G401.6 (cell line): ENCODE measurements at regions not wholly inside any gene's neighbourhood (a gene's known extent, or its start where the extent isn't known, plus 50 kb on each side); places are given as distances from the start of the nearest gene placed in this dataset.

ENCODE experiments used
- FAIRE-seq: peaks from 2 replicates; lab custom pipeline; 2012; peaks lifted over from hg19 to GRCh38; lab: Jason Lieb, UNC

DNA sequence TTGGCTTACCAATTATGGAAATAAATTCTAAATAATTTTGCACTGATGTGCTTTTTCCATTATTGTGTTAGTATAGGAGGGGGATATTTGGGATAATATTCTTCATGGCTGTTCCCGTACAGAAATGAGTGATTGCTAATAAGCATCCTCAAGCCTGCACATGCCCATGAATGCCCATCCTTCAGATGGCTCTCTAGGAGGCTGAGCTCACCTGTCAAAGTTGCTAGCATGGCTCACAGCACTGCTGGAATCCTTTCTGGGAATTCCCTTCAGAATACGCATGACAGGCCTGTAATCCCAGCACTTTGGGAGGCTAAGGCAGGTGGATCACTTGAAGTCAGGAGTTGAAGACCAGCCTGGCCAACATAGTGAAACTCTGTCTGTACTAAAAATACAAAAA lies 124.1 kb downstream of the NXNL2 start:
- no peak for FAIRE-seq

DNA sequence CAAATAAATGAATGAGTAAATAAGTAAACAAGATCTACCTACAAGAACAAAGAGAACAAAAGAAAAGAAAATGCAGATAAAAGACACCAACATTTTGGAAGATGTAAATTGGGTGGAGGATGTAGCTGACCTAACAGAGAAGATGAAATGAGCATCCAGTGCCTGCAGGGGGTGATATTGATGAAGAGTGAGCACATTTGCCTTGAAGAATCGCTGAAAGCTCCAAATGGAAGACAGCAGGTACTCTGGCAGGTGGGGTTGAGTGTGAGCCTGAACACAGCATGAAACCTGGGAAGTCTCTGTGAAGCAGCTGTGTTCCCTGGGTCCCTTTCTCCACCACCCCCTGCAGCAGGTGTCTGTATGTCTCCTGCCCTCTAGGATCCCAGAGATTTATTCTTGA lies 125.6 kb downstream of the NXNL2 start:
- no peak for FAIRE-seq

DNA sequence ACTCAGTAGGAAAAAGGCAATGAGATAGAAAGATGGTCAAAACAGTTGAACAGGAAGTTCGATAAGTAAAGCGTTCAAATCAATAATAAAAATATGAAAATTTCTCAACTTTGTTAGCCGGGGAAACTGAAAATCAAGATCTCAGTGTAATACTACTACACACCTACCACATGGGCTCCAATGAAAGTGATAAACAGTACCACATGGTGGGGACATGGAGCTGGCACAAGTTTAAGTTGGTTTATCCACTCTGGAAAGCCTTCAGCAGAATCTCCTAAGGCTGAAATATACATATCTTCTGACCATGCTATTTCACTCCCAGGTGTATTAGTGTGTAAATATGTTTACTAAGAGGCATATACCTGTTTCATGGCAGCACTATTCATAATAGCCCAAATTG lies 126.8 kb downstream of the NXNL2 start:
- FAIRE-seq: no peak

DNA sequence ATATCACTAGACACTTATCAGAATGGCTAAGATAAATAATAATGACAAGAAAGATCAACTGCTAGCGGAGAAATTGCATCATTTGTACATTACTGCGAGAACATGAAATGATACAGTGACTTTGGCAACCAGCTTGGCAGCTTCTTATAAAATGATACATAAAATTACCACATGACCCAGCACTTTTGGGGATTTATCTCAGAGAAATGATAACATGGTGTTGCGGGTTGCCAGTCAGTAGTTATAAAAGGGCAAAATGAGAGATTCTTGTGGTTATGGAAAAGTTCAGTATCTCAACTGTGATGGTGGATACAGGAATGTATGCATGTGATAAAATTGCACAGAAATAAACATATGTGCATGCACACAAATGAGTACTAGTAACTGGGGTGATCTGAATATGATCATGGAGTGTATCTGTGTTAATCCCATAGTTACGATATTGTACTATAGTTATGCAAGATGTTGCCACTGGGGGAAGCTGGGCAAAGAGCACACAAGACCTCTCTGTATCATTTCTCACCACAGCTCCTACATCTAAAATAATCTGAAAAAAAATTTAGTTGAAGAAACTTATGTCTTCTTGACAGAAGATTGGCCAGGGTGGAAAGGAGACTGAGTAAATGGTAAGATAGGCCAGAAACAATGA lies 128.9 kb downstream of the NXNL2 start:
- no peak for FAIRE-seq

DNA sequence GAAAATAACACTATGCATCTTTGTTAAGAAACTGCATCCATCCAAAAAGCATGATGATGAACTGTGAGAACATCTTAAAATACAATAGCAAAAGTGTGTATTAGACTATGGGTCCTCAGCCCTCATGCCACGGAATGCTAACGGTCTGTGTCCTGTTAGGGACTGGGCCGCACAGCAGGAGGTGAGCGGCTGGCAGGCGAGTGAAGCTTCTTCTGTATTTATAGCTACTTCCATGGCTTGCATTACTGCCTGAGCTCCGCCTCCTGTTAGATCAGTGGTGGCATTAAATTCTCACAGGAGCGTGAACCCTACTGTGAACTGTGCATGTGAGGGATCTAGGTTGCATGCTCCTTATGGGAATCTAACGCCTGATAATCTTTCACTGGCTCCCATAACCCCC lies 129.8 kb downstream of the NXNL2 start:
- FAIRE-seq: no peak

DNA sequence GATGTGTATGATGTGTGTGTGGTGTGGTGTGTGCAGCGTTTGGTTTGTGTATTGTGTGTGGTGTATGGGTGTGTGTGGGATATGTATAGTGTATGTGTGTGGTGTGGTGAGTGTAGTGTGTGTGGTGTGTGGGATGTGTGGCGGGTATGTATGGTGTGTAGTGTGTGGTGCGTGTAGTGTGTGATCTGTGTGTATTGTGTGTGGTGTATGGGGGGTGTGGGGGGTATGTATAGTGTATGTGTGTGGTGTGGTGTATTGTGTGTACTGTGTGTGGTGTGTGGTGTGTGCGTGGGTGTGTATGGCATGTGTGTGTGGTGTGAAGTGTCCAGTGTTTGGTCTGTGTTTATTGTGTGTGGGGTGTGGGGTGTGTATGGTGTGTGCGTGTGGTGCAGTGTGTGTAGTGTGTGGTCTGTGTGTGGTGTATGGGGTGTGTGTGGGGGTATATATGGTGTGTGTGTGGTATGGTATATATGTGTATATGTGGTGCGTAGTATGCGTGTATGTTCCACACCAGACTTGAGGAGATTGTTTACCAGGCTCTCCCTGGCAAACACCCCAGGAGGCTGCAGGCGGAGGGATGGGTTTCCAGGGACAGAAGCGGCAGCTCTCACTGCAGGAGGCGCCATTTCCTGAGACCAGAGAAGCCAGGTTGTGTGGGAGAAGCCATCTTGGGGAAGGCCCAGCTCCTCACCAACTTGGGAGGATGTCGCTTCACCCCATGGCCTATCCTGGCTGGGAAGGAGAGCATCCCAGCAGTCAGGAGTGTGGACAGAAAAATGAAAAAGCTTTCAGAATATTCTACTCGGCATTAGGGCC lies 138.1 kb downstream of the NXNL2 start:
- FAIRE-seq: no peak

DNA sequence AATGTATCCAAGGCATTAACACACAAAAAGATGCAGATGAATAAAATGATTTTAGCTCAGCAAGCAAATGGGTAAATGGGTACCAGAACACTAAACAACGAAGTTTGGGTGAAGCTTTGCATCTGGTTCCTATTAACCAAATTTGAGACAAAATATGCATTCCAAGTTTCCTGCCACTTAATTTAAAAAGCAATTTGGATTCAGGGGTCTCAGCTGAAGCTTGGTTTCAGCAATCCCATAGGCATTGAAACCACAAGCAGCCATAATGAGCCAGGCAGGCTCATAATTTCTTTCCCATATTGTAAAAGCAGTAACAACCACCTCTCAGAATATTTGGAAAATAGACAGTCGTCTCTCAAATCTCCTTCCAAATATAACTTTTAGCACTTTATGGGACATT lies 138.9 kb downstream of the NXNL2 start:
- FAIRE-seq: no peak

DNA sequence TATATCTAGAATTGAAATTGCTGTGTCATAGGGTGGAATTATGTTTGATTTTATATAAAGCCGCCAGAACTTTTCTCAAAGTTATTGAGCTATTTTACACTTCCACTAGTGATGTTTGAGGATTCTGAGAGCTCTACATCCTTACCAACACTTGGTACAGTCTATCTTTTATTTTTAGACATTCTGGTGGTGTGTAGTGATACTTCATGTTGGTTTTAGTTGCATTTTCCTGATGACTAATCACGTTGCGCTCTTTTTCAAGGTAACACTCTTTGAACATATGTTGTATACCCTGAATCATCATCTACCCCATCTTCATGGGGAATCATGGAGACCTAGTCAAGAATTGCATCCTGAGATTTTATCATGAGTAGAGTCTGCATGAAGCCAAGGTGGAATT lies 141.7 kb downstream of the NXNL2 start:
- FAIRE-seq: no peak

DNA sequence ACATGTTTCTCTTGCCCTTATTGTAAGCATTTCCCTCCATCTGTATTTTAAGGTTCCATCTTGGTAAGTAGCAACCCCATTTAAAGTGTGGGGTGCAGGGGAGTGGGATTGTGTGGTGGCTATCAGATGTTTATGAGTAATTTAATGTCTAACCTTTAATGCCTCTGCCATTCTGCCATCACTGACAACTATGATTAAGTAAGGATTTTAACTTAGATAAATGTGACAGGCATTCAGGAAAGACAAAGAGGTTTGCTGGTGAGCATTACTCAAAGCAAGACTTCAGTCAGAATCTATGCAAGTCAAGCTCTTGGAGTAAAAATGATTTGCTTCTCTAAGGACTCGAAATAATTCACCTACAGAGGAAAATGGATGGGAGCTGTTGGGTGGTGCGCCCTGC lies 143.0 kb downstream of the NXNL2 start:
- no peak for FAIRE-seq

DNA sequence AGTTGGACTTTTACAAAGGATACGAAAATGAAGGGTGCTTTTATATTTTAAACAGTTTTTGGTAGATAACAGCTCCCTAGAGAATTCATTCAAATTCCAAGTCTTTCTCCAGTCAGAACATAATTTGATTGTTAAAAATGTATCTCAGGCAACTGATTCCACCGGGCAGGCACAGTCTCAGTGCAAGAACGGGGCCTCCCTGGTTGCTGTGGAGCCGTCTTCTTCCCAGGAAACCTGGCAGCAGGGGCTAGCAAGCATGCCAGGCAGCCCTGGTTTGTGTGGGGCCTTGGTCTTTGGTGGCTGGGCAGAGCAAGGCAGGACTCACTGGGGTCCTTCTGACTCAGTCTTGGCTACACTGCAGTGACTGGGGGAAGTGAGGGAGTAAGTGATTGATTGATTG lies 143.5 kb downstream of the NXNL2 start:
- FAIRE-seq: no peak

DNA sequence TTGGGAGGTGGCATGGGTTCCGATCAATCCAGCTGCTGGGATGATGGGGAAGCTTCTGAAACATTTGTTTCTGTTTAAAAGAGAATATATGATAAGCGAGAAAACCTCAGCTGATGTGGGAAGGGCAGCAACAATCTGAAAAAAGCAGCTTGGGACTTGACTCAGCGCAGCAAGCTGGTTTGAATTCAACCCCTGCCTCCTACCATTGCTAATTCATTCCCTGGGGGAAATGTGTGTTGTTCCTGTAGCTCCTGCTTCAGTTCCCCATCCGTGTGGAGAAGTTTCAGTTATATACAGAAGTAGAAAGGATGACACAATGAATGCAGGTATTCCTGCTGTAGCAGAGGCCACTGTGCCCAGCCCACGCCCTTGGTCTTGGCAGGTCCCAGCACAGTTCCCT lies 145.1 kb downstream of the NXNL2 start:
- no peak for FAIRE-seq

DNA sequence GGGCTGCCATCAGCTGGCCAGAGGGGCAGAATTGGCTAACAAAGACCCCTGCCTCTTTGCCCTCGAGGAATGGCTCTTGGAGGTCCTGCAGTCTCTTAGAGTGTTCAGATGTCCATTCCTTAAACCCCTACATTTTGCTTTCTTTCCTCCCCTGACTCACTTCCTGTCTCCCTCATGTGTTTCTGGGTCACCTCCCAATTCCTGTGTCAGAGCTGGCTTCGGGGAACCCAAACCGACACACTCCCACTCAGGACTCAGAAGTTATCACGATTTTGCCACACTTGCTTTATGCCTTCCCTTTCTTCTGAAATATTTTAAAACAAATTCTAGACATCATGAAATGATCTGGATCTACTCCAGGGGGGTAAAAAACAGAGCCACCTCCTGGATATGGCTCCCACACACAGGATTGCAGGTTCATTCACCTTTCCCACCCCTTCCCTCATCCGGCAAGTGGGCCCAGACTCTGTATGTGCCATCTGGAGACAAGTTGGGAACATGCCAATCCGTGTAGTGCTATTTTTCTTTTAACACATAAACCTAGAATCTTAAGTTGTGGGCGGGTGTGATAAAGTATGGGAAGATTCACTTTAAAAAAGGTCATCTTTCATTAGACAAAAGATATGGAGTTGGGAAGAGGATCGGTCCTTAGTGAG lies 145.7 kb downstream of the NXNL2 start:
- FAIRE-seq: no peak

DNA sequence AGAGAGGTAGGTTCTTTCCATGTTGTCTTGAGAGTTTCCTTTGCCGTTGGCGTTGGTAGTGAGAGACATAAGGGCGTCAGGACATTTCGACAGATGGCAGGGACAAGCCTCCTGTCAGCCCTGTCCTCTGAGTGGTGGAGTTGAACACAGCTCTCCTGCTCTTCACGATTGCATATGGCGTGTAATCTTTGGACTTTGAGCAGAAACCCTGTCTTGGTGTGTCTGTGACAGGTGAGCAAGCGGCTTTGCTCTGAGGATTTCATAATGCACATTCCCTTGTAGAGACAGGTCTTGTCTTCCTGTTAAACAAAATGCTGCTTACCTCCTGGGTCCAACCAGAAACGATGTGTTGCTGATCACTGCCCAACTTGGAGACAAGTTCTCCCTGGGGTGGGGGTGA lies 146.5 kb downstream of the NXNL2 start:
- FAIRE-seq: no peak

DNA sequence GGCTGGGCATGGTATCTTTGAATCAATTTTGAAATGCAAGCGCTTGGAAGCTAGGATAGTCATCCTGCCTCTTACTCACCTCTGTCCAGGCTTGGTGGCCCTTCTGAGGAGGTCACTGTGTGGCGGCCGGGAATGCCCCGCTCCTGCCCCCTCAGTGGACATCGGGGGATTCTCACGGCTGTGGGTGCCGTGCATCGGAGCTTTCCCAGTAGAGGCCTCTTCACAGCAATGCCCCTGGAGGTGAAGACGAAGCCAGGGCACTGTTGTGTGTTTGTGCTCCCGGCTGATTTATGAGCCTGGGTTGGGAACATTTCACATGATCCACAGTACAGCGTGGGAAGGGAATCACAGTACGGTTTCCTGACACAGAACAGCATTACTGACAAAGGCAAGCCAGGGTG lies 147.5 kb downstream of the NXNL2 start:
- no peak for FAIRE-seq

DNA sequence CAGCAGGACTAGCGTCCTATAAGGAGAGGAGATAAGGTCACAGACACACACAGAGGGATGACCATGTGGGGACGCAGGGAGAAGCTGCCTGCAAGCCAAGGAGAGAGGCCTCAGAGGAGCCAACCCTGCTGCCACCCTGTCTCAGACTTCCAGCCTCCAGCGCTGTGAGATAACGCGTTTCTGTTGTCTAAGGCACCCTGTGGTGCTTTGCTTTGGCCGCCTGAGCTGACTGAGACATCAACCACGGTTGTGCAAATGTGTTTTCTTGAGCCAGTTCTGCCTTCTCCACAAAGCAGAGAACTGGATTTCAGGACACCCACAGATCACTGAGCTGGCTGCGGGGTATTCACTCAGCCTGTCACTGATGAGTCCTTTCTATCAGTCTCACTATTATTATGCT lies 149.1 kb downstream of the NXNL2 start:
- no peak for FAIRE-seq

DNA sequence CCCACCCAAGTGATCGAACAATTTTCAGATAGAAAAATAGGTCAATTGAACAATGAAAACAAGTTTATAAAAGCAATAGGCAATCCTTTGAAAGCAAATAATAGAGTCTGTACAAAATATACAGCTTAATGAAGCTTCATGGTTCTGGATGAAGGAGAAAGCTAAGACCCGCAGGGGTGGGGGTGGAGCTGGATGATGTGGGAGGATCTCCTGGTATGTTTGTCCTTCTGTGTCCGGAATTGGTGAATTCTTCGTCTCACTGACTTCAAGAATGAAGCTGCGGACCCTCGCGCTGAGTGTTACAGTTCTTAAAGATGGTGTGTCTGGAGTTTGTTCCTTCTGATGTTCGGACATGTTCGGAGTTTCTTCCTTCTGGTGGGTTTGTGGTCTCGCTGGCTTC lies 149.9 kb downstream of the NXNL2 start:
- FAIRE-seq: no peak

DNA sequence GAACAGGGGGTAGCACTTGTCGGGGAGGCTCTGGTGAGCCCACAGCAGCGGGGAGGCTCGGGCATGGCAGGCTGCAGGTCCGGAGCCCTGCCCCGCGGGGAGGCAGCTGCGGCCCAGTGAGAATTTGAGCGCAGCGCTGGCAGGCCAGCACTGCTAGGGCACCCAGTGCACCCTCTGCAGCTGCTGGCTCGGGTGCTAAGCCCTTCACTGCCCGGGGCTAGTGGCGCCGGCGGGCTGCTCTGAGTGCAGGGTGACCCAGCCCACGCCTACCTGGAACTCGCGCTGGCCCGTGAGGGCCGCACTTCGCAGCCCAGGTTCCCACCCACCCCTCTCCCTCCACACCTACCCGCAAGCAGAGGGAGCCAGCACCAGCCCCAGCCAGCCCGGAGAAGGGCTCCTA lies 151.0 kb downstream of the NXNL2 start:
- FAIRE-seq: no peak

DNA sequence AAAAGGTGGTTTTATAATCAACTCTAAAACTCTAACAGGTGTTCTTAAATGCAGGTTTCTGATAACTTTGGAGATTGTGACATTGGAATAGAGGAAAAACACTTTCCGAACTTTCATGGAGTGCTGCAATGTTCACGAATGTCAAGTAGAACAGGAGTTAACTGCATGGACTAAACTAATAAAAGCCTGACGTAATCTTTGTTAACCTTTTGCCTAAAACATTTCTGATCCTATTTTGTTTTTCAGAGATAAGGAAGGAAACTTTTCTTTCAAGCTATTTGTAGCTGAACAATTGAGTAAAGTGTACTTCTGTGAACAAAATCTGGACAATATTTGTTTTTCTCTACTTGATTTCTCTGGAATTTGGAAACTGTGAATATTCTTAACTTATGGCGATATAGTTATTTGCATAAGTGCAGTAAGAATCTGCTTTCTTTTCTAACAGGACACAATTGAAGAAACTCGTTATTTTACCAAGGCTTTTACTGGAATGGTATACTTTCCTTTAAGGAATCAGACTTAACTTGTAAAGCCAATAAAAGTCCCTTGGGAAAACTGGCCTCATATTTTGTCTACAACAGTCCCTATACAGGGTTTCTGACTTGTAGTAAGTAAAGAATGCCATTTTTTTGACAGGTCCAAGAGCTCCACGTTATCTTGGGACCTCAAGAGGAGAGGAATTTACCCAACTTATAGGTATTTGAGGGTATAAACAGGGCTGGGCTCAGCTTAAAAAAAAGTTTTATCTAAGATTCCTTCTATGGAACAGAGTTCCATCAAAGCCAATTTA lies 154.7 kb downstream of the NXNL2 start:
- no peak for FAIRE-seq

DNA sequence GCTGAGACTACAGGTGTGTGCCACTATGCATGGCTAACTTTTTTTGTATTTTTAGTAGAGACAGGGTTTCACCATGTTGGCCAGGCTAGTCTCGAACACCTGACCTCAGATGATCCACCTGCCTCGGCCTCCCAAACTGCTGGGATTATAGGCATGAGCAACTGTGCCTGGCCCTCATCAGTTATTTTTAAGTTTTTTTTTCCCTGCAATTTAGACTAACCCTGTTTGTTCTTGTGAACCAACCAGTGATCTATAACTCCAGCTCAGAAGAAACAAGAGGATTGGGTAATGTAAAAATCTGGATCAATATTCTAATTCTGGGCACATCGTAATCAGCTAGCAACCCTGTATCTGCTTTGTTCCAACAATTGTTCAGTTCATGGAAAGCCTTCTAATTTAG lies 155.7 kb downstream of the NXNL2 start:
- no peak for FAIRE-seq

DNA sequence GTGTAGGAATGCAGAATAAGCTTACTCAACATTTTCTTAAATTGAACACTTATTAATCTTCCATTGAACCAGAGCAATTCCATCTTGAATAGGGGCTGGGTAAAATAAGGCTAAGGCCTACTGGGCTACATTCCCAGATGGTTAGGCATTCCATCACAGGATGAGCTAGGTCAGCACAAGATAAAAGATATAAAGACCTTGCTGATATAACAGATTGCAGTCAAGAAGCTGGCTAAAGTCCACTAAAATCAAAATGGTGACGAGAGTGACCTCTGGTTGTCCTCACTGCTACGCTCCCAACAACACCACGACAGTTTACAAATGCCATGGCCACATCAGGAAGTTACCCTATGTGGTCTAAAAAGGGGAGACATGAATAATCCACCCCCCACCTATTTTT lies 156.1 kb downstream of the NXNL2 start:
- no peak for FAIRE-seq

DNA sequence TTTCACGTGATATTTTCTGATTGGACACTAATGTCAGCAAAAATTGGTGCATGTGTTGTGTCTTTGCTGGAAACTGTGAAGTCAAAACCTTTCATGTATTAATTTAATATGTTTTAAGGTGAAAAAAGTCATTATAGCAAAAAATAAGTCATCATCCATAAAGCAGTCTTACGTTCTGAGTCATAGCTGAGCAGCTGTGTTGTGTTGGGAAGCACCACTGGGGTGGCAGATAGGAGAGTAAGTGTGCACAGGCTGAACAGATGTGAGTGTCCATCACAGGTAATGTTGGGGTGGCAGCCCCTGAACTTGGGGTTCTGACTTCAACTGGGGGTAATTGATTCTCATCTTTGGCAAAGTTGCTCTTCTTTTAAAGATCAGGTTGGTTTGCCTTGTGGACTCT lies 156.8 kb downstream of the NXNL2 start:
- FAIRE-seq: no peak

DNA sequence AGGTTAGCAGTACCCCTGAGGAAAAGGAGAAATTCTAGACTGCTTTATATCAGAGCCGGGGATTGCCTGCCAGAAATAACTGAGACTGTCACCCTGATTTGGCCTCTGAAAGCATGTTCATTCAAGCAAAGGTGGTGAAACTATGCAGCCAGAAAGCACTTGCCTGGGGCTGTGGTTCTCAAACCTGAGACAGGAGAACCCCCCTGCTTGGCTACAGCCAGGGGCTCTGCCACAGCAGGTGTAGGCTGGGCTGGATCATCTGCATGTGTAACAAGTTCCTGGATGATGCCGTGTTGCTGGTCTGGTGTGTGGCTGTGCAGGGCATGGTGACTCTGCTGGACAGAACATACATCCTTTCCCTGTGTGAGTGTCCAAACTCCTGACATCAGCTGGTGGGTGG lies 157.8 kb downstream of the NXNL2 start:
- FAIRE-seq: no peak

DNA sequence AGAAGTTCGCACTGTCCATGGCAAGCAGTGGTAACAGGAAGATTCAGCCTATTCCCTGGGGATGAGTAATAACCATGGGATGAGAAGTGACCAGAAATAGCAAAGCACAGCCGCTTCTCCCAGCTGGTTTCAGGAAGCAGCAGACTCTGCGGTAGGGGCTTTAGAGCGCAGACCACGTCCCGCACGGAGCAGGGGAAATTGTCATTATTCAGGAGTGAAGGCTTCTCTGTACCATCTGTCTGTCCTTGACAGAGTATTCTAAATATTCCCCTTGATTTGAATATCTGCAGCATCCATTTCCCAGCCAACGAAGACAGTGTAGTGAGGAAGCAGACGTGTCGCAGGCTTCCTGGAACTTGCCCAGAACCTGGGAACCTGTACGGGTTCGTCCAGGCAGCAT lies 159.6 kb downstream of the NXNL2 start:
- FAIRE-seq: no peak
